ENCODE measurements at regions not wholly inside any gene's neighbourhood (a gene's known extent, or its start where the extent isn't known, plus 50 kb on each side); places are given as distances from the start of the nearest gene placed in this dataset.

DNA sequence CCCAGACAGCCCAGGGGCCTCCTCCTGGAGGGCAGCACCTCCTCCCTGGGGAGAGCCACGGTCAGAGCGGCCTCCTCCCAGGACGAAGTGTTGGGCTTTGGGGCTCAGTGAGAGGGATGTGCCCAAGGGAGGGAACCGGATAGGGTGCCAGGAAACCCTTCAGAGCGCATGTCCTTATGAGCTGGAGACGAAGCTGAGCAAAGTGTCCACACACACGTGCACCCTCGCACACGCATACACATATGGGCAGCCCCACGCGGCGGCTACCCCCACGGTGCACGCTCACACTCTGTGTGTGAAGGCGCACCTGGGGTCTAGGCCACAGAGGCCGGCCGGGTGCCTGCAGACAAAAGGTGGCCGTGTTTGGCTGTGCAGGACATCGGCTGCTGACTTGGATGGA is 106.1 kb upstream of the HDAC4 start:
- Histone ChIP-seq H3K4me3 (ENCODE audit: low read depth in 1 of 3, low read length in 3 of 3) (no peak overlapping the region), H3K36me3 (ENCODE audit: control insufficient read depth in 3 of 3, insufficient read depth in 2 of 3, low read depth in 1 of 3, low read length in 3 of 3) (no peaks in the 10 kb centered on the region), H3K4me1 (ENCODE audit: control insufficient read depth in 3 of 3, insufficient read depth in 2 of 3, low read depth in 1 of 3, low read length in 2 of 3) (no peaks in the 10 kb centered on the region), H3K9me3 (ENCODE audit: control insufficient read depth in 2 of 2, insufficient read depth in 1 of 2, low read depth in 1 of 2, low read length in 1 of 2) (peaks cover 0 to under 1% of the 10 kb centered on the region in 2 donors), H3K27me3 (ENCODE audit: control insufficient read depth in 3 of 3, insufficient read depth in 3 of 3, low read length in 3 of 3) (no peaks in the 10 kb centered on the region), H3K27ac (ENCODE audit: low read depth in 1 of 3, low read length in 2 of 3) (no peak overlapping the region)
- FAIRE-seq (no peak), DNase-seq (no peak)
- 90 to 92% (median 91%) methylated on average over 19 of the region's 19 CpGs for WGBS, 3 donors

DNA sequence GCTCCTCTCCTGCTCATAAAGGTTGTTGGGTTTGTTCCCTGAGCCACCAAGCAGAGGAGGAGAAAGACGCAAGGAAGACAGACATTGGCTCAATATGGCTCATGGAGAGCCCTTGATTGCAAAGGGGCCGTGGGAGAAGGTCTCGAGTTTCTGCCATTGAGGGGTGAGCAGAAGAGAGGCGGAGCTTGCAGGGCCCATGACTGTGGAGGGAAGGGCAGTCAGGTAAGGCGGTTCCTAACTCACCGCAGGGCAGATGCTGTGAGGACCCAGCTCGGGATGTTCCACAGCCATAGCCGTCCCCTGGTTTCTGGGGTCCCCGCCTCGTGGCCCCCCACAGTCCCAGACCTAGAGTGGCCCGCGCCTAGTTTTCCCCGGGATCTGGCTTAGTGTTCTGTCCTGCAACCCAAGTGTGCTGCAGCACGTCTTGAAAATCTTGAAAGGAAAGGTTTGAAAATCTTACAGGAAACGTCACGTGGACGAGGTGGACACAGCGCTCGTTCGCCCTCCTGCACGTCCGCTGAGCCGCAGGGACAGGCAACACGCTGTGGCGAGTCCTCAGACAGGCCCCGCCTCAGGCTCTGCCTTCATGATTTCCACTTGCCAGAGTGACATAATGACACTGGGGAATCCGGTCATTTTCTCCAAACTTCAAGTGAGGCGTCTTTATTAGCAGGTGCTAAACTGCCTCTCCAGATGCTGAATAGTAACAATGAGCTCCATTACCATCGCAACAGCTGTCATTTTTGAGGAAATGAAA is 105.5 kb upstream of the HDAC4 start:
- Histone ChIP-seq H3K4me3 (ENCODE audit: low read depth in 1 of 3, low read length in 3 of 3) (no peak overlapping the region), H3K9me3 (ENCODE audit: control insufficient read depth in 2 of 2, insufficient read depth in 1 of 2, low read depth in 1 of 2, low read length in 1 of 2) (no peaks in the 10 kb centered on the region), H3K4me1 (ENCODE audit: control insufficient read depth in 3 of 3, insufficient read depth in 2 of 3, low read depth in 1 of 3, low read length in 2 of 3) (no peaks in the 10 kb centered on the region), H3K27ac (ENCODE audit: low read depth in 1 of 3, low read length in 2 of 3) (no peak overlapping the region), H3K36me3 (ENCODE audit: control insufficient read depth in 3 of 3, insufficient read depth in 2 of 3, low read depth in 1 of 3, low read length in 3 of 3) (no peaks in the 10 kb centered on the region), H3K27me3 (ENCODE audit: control insufficient read depth in 3 of 3, insufficient read depth in 3 of 3, low read length in 3 of 3) (no peaks in the 10 kb centered on the region)
- DNase-seq (no peak), FAIRE-seq (no peak)
- 85 to 89% (median 86%) methylated on average over 29 of the region's 29 CpGs for WGBS, 3 donors

DNA sequence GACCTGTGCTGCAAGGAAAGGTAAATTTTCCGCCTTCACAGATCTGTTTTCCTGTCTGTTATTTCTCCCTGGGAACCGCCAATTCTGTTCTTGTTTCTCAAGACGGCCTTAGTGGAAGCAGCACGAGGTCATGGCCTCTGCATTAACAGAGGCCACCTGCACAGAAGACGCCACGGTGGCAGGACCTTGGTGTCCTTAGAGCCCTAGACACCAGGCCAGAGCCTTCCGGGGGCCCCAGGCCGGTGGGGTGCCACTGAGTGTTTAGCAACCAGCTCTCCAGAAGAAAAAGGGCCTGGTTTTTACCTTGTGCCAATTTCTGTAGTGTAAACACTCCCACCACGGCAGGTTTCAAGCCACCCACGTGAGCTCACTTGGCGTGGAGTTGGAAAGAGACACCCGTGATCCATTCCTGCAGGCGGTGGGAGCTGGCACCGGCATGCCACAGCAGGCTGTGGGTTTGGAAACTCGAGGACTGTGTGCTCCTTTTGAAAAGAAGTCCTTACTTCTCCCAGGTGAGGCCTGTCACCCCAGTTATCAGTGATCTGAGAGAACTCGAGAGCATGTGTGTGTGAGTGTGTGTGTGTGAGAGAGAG is 103.9 kb upstream of the HDAC4 start:
- DNase-seq (no peak), FAIRE-seq (no peak)

DNA sequence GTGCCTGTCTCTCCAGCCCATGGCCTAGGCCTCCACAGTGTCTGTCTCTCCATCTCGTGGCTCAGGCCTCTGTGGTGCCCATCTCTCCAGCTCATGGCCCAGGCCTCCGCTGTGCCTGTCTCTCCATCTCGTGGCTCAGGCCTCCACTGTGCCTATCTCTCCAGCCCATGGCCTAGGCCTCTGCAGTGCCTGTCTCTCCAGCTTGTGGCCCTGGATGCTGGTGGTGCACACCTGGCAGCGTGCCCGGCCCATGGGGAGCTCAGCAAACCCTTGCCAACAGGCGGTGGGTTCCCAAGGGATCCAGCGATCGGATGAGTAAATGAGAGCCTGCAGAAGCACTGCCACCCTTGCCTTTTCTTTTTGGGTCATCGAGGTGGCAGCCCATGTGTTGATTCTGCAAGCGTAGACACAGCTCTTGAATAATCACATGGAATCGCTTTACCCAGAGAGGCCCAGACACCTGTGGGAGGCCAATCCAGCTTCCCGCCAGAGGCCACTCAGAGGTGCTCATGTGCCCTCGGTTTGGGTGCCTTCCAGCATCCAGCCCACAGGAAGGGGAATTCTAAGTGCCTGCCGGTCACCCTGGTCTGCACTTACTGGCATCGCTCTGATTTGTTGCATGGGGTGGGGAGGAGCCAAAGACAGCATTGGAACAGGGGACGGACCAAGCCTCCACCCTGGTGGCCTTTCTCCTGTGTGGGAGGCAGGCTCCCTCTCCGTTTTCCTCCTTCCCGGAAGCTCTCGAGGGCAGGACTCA is 101.8 kb upstream of the HDAC4 start:
- DNase-seq (no peak), FAIRE-seq (no peak)
- H3K4me3 ChIP-seq (ENCODE audit: low read depth in 1 of 3, low read length in 3 of 3) = no peak overlapping the region
- no peak overlapping the region for H3K27ac ChIP-seq (ENCODE audit: low read depth in 1 of 3, low read length in 2 of 3)
- 83 to 88% (median 88%) methylated on average over 19 of the region's 19 CpGs for WGBS, 3 donors
- H3K36me3 ChIP-seq (ENCODE audit: control insufficient read depth in 3 of 3, insufficient read depth in 2 of 3, low read depth in 1 of 3, low read length in 3 of 3) = no peaks in the 10 kb centered on the region
- H3K4me1 ChIP-seq (ENCODE audit: control insufficient read depth in 3 of 3, insufficient read depth in 2 of 3, low read depth in 1 of 3, low read length in 2 of 3) = no peaks in the 10 kb centered on the region
- no peaks in the 10 kb centered on the region for H3K27me3 ChIP-seq (ENCODE audit: control insufficient read depth in 3 of 3, insufficient read depth in 3 of 3, low read length in 3 of 3)
- no peaks in the 10 kb centered on the region for H3K9me3 ChIP-seq (ENCODE audit: control insufficient read depth in 2 of 2, insufficient read depth in 1 of 2, low read depth in 1 of 2, low read length in 1 of 2)

More for the DNA sequence above, 103.9 kb upstream of the HDAC4 start:
- 78 to 86% (median 81%) methylated on average over 16 of the region's 16 CpGs for WGBS, 3 donors
- no peak overlapping the region for H3K4me3 ChIP-seq (ENCODE audit: low read depth in 1 of 3, low read length in 3 of 3)
- H3K36me3 ChIP-seq (ENCODE audit: control insufficient read depth in 3 of 3, insufficient read depth in 2 of 3, low read depth in 1 of 3, low read length in 3 of 3) = no peaks in the 10 kb centered on the region
- H3K27ac ChIP-seq (ENCODE audit: low read depth in 1 of 3, low read length in 2 of 3) = no peak overlapping the region
- no peaks in the 10 kb centered on the region for H3K27me3 ChIP-seq (ENCODE audit: control insufficient read depth in 3 of 3, insufficient read depth in 3 of 3, low read length in 3 of 3)
- no peaks in the 10 kb centered on the region for H3K9me3 ChIP-seq (ENCODE audit: control insufficient read depth in 2 of 2, insufficient read depth in 1 of 2, low read depth in 1 of 2, low read length in 1 of 2)
- no peaks in the 10 kb centered on the region for H3K4me1 ChIP-seq (ENCODE audit: control insufficient read depth in 3 of 3, insufficient read depth in 2 of 3, low read depth in 1 of 3, low read length in 2 of 3)

DNA sequence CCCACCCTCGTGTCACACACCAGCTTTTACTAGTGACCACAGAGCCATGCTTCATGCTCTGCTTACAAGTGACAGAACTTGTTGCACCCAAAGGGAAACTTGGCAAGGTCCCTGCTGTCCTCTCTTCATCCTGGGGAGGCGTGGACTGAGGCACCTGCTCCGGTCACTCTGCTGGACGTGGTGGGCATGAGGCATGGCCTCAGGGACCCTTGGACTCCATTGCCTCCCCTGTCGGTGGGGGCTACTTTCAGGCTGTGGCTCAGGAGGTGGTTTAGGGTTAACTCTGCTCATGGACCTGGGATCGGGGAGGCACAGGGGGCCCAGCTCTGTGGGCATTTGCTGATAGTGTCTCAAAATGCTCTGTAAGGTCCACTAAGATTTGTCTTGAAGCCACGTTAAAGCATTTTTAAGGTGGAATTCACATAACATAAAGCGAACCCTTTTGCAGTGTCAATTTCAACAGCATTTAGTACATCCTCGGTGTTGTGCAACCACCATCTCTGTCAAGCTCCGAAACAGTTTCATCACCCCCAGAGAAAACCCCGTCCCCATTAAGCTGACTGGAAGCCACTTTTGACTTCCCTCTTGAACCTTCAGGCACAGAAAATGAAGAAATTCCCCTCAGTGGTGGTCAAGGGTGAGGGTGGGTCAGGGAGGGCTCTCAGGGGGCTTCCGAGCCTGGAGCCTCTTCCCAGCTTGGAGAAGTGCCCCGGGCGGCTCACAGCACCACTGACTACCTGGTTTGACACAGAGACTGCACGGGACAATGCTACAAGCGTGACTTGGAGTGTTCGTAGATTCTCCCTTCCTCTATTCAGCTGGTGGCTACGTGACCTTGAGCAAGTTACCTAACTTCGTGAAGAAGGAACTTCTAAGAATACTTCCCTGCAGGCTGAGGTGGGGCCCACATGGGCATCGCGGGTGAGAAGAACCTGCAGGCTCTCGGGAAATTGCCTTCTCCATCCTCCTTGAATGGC is 100.0 kb upstream of the HDAC4 start:
- no peaks in the 10 kb centered on the region for H3K27me3 ChIP-seq (ENCODE audit: control insufficient read depth in 3 of 3, insufficient read depth in 3 of 3, low read length in 3 of 3)
- no peak overlapping the region for H3K4me3 ChIP-seq (ENCODE audit: low read depth in 1 of 3, low read length in 3 of 3)
- no peaks in the 10 kb centered on the region for H3K4me1 ChIP-seq (ENCODE audit: control insufficient read depth in 3 of 3, insufficient read depth in 2 of 3, low read depth in 1 of 3, low read length in 2 of 3)
- FAIRE-seq = no peak
- no peaks in the 10 kb centered on the region for H3K36me3 ChIP-seq (ENCODE audit: control insufficient read depth in 3 of 3, insufficient read depth in 2 of 3, low read depth in 1 of 3, low read length in 3 of 3)
- no peak overlapping the region for H3K27ac ChIP-seq (ENCODE audit: low read depth in 1 of 3, low read length in 2 of 3)
- no peak for DNase-seq
- H3K9me3 ChIP-seq (ENCODE audit: control insufficient read depth in 2 of 2, insufficient read depth in 1 of 2, low read depth in 1 of 2, low read length in 1 of 2) = no peaks in the 10 kb centered on the region
- 68 to 73% (median 70%) methylated on average over 22 of the region's 22 CpGs for WGBS, 3 donors

DNA sequence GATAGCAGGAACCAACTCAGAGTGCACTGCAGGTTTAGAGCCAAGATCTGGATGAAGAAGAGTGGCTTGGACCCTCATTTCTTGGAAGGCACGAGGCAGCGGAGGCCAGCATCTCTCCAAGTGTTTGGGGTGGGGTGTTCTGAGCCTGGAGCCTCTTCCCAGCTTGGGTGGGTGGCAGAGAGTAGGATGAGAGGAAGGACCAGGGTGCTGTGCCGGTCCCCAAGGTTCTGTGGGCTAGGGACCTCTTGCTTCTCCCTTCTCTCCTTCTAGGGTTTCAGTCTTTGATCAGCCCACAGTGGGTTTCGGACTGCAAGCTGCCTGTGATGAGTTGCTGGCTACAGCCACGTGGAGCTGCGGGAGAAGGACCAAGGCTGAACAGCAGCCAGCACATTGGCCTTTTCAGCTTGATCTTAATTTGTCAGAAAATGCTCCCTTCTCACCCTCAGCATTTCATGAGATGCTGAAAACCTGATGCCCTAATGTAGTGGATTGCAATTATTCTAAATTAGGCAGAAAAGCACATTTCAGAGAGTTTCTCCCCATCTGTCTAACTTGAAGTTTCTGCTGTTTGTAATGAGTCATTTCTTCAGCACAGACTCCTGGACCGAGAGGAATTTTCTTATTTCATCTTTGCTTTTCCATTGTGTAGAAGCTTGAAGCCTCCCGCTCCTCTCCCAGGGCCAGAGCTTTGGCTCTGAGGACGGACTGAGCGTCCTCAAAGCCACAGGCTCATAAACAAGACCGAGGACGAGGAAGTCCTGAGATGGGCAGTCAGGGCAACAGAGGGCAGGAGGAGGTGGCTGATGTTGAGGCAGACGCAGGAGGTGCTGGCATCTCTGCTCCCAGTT is 99.1 kb upstream of the HDAC4 start:
- Histone ChIP-seq H3K4me3 (ENCODE audit: low read depth in 1 of 3, low read length in 3 of 3) (no peak overlapping the region), H3K9me3 (ENCODE audit: control insufficient read depth in 2 of 2, insufficient read depth in 1 of 2, low read depth in 1 of 2, low read length in 1 of 2) (no peaks in the 10 kb centered on the region), H3K27me3 (ENCODE audit: control insufficient read depth in 3 of 3, insufficient read depth in 3 of 3, low read length in 3 of 3) (no peaks in the 10 kb centered on the region), H3K4me1 (ENCODE audit: control insufficient read depth in 3 of 3, insufficient read depth in 2 of 3, low read depth in 1 of 3, low read length in 2 of 3) (peaks cover 0 to under 1% (median 0%) of the 10 kb centered on the region in 3 donors), H3K36me3 (ENCODE audit: control insufficient read depth in 3 of 3, insufficient read depth in 2 of 3, low read depth in 1 of 3, low read length in 3 of 3) (no peaks in the 10 kb centered on the region), H3K27ac (ENCODE audit: low read depth in 1 of 3, low read length in 2 of 3) (no peak overlapping the region)
- 57 to 67% (median 67%) methylated on average over 13 of the region's 13 CpGs for WGBS, 3 donors
- FAIRE-seq (no peak), DNase-seq (no peak)

DNA sequence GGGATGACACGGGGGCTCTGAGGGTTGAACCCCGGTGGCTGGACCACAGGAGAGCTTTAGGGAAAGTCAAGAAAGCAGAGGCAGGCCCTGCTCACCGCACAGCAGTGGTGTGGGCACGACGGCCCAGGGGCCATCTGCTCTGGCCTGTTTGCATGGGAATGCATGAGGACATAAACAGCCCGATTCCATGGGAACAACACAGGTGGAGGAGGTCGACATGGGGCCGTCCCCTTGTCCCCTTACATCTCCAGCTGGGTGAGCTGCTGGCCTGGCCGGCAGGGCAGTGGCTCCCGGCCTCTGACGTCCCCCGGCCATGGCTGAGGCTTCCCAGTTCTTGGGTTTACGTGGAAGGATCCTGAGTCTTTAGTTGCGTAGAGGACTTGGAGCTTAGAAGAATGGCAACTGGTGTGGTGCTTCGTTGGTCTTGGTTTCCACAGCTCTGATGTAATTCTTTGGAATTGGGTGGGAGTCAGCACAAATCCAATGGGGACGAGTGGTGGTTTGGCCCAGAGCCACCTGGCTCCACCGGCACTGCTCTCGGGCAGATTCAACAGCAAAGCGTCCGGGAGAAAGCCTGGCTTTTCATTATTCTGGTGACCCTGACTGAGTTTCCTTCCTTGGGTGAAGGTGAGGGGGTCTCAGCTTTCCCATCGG is 98.3 kb upstream of the HDAC4 start:
- no peak for DNase-seq
- H3K4me1 ChIP-seq (ENCODE audit: control insufficient read depth in 3 of 3, insufficient read depth in 2 of 3, low read depth in 1 of 3, low read length in 2 of 3) = peaks cover 0 to 2% (median 0%) of the 10 kb centered on the region in 3 donors
- no peak overlapping the region for H3K4me3 ChIP-seq (ENCODE audit: low read depth in 1 of 3, low read length in 3 of 3)
- no peak for FAIRE-seq
- 67 to 86% (median 67%) methylated on average over 20 to 21 of the region's 21 CpGs for WGBS, 3 donors
- no peaks in the 10 kb centered on the region for H3K27me3 ChIP-seq (ENCODE audit: control insufficient read depth in 3 of 3, insufficient read depth in 3 of 3, low read length in 3 of 3)
- no peaks in the 10 kb centered on the region for H3K9me3 ChIP-seq (ENCODE audit: control insufficient read depth in 2 of 2, insufficient read depth in 1 of 2, low read depth in 1 of 2, low read length in 1 of 2)
- H3K36me3 ChIP-seq (ENCODE audit: control insufficient read depth in 3 of 3, insufficient read depth in 2 of 3, low read depth in 1 of 3, low read length in 3 of 3) = no peaks in the 10 kb centered on the region
- no peak overlapping the region for H3K27ac ChIP-seq (ENCODE audit: low read depth in 1 of 3, low read length in 2 of 3)

Measured in small intestine (tissue), 7 donors.